ENCODE measurements at regions not wholly inside any gene's neighbourhood (a gene's known extent, or its start where the extent isn't known, plus 50 kb on each side); places are given as distances from the start of the nearest gene placed in this dataset.

- no peak for DNase-seq
These were observed 59.2 kb upstream of the POU3F2 start for GRCh38 chr6:98775205-98775604.

- no peak for DNase-seq
These were observed 56.6 kb upstream of the POU3F2 start for GRCh38 chr6:98777762-98778161.

- DNase-seq, result no peak
These were observed 54.8 kb upstream of the POU3F2 start for GRCh38 chr6:98779618-98780017.

GRCh38 chr6:98782772-98783171, 51.6 kb upstream of the POU3F2 start:
- no peak for DNase-seq

GRCh38 chr6:98783578-98783977, 50.8 kb upstream of the POU3F2 start:
- DNase-seq, result no peak
